Ascending aorta (tissue), 2 donors: ENCODE measurements at regions not wholly inside any gene's neighbourhood (a gene's known extent, or its start where the extent isn't known, plus 50 kb on each side); places are given as distances from the start of the nearest gene placed in this dataset.

Experiments used
- DNase-seq, 2 donors: peaks; one replicate each; pipeline ENCODE4 v3.0.0-alpha.2; 2019; ENCODE audit warnings: low spot score in 2 of 2
- H3K27ac ChIP-seq, 2 donors: fragments of 200-600 bp; sonication (generic); one replicate each; pipeline ENCODE4 v1.5.1; 2016 to 2017; ENCODE audit warnings: mild to moderate bottlenecking in 1 of 2
- H3K27me3 ChIP-seq: fragments of 200-600 bp; sonication (generic); one replicate; pipeline ENCODE4 v1.5.1; 2017
- H3K36me3 ChIP-seq, 2 donors: fragments of 200-600 bp; sonication (generic); one replicate each; pipeline ENCODE4 v1.5.1; 2016
- H3K4me1 ChIP-seq, 2 donors: fragments of 200-600 bp; sonication (generic); one replicate each; pipeline ENCODE4 v1.5.1; 2016 to 2017; ENCODE audit warnings: mild to moderate bottlenecking in 1 of 2
- H3K4me3 ChIP-seq, 2 donors: fragments of 200-600 bp; sonication (generic); one replicate each; pipeline ENCODE4 v1.5.1; 2016 to 2017; ENCODE audit warnings: mild to moderate bottlenecking in 1 of 2
- H3K9me3 ChIP-seq, 2 donors: fragments of 200-600 bp; sonication (generic); one replicate each; pipeline ENCODE4 v1.5.1; 2016
- intact Hi-C: fragments of 100-400 bp; cut with DNase I; formaldehyde crosslinking; loops from one replicate; pipeline ENCODE4 v1.15.1; 2023
- TF ChIP-seq, protein P1 (sequence below), 3 experiments: fragments of 200-600 bp in 2 of 3; fragments of 450-650 bp in 1 of 3; sonication (generic) in 2 of 3; IDR thresholded peaks; one replicate each; pipeline ENCODE4 v1.5.1; 2016 to 2019; ENCODE audit warnings: antibody characterized with exemption in 3 of 3, mild to moderate bottlenecking in 1 of 3, moderate library complexity in 1 of 3

DNA sequence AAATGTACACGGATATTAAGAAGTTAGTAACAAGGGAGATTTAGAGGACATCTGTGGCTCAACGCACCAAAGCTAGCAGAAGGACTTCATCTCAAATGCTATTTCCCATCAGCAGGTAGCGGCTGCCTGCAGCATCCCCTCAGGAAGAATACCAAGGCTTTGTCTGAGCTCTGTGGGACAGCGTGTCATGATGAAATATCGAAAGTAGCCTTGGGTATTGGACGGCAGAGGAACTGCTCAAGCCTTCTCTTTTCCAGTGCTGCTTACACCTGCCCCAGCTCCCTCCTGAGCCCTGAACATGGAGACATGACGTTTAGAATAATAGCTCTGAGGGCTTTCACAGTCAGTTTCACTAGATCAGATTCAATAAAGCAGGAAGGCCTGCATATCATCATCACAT lies 241.6 kb downstream of the SUCLG1 start:
- Histone ChIP-seq H3K27me3 (no peaks in the 10 kb centered on the region), H3K27ac (no peak overlapping the region), H3K4me3 (no peak overlapping the region), H3K9me3 (no peaks in the 10 kb centered on the region), H3K4me1 (no peaks in the 10 kb centered on the region), H3K36me3 (no peaks in the 10 kb centered on the region)
- intact Hi-C loops = no loop called here
- TF ChIP-seq, protein P1, sequence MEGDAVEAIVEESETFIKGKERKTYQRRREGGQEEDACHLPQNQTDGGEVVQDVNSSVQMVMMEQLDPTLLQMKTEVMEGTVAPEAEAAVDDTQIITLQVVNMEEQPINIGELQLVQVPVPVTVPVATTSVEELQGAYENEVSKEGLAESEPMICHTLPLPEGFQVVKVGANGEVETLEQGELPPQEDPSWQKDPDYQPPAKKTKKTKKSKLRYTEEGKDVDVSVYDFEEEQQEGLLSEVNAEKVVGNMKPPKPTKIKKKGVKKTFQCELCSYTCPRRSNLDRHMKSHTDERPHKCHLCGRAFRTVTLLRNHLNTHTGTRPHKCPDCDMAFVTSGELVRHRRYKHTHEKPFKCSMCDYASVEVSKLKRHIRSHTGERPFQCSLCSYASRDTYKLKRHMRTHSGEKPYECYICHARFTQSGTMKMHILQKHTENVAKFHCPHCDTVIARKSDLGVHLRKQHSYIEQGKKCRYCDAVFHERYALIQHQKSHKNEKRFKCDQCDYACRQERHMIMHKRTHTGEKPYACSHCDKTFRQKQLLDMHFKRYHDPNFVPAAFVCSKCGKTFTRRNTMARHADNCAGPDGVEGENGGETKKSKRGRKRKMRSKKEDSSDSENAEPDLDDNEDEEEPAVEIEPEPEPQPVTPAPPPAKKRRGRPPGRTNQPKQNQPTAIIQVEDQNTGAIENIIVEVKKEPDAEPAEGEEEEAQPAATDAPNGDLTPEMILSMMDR (IDR thresholded peaks at IDR 0.05) = no peak
- no peak for DNase-seq

DNA sequence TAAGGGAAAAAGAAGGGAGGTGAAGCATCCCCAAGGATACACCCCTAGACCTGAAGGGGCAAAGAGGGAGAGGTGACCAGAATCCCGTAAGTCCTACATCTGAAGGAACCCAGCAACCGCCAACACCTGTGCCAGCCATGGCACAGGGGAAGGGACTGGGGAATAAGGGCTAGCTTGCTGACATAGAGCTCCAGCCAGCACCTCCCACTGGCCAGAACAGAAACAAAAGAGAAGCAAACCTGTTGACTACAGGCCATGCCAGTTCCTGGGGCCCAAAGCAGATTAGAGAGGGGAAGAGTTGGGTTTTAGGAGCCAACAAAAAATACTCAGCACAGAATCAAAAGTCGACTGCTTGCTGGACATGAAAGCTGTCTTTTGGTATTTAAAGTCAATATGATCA lies 244.6 kb downstream of the SUCLG1 start:
- Histone ChIP-seq H3K4me1 (no peaks in the 10 kb centered on the region), H3K4me3 (no peak overlapping the region), H3K36me3 (no peaks in the 10 kb centered on the region), H3K27me3 (no peaks in the 10 kb centered on the region), H3K27ac (no peak overlapping the region), H3K9me3 (no peaks in the 10 kb centered on the region)
- no peak for DNase-seq
- TF ChIP-seq, protein P1 (IDR thresholded peaks at IDR 0.05) = no peak
- intact Hi-C loops = no loop called here

DNA sequence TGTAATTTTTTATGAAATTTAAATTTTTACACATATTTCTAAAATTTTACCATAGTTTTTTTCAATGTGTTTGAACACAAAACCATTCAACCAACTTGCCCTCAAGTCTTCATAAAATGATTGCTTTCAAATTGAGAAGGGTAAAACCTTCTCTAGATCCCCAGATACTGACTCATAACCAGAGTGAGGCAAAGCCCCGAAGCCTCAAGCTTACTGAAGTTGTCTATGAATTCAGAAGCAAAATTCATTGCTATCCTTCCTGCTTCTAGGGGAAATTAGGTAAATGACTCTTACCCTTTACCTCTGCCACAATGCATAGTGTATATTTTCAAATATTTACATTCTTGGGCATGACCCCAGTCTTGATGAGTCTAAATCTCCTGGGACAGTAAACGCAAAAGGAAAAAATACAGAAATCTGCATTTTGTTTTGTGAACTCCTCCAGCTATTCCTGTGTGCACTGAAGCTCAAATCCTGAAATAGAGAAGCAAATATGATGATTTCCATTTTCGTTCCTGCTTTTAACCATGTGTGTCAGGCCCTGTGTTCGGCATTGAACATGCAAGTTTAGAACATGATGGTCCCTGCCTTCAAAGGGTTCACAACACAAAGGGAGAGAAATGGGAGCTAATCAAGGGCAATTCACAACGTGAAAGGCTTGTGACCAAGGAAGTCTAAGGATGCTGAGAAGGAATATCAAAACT lies 246.3 kb downstream of the SUCLG1 start:
- no peak for DNase-seq
- no peaks in the 10 kb centered on the region for H3K36me3 ChIP-seq
- no peaks in the 10 kb centered on the region for H3K4me1 ChIP-seq
- no peaks in the 10 kb centered on the region for H3K27me3 ChIP-seq
- H3K4me3 ChIP-seq = no peak overlapping the region
- no peak overlapping the region for H3K27ac ChIP-seq
- TF ChIP-seq, protein P1 (IDR thresholded peaks at IDR 0.05) = no peak
- no peaks in the 10 kb centered on the region for H3K9me3 ChIP-seq
- intact Hi-C loops = no loop called here

DNA sequence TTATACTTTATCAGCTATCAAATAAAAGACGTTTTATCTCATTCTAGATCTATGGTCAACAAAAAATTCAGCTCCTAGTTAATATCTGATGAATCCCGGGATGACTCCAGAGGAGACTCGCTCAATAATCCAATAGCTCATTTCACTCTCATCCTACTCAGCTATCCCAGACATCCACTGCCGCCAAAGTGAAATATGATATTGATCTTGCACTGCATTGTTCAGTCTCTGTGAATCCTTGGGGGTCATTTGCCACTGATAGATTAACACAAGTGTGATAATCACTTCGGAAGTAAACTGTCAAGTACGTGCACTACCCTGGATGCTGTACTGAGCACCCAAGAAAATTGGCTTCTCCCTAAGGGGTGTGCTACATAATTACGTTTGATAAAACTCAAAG lies 249.1 kb downstream of the SUCLG1 start:
- Histone ChIP-seq H3K9me3 (no peaks in the 10 kb centered on the region), H3K4me1 (no peaks in the 10 kb centered on the region), H3K27ac (no peak overlapping the region), H3K27me3 (no peaks in the 10 kb centered on the region), H3K36me3 (no peaks in the 10 kb centered on the region), H3K4me3 (no peak overlapping the region)
- TF ChIP-seq, protein P1 (IDR thresholded peaks at IDR 0.05) = no peak
- intact Hi-C loops = no loop called here
- DNase-seq = no peak

DNA sequence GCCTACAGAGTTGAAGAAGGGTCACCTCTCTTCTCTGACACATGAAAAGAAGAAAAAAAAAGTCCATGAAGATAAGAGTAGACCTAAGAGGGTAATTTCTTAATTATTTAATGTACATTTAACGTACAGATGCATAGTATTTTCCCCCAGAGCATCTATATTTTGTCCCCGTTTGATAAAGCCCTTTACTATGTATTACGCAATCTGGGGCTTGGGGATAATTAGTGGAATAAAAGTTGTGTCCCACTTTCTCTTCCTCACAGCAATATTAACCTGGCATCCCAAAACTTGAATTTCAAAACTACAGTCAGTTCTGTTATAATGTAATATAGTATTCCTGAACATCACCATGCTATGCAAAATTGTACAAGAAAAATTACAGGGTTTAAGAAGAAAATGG lies 254.1 kb downstream of the SUCLG1 start:
- intact Hi-C loops = no loop called here
- H3K27ac ChIP-seq = no peak overlapping the region

More for the DNA sequence above, 254.1 kb downstream of the SUCLG1 start:
- TF ChIP-seq, protein P1 (IDR thresholded peaks at IDR 0.05) = no peak
- Histone ChIP-seq H3K4me1 (no peaks in the 10 kb centered on the region), H3K27me3 (no peaks in the 10 kb centered on the region), H3K9me3 (no peaks in the 10 kb centered on the region), H3K36me3 (no peaks in the 10 kb centered on the region), H3K4me3 (no peak overlapping the region)
- DNase-seq = no peak
